Upper lobe of right lung (tissue), 1 donor: ENCODE measurements at regions not wholly inside any gene's neighbourhood (a gene's known extent, or its start where the extent isn't known, plus 50 kb on each side); places are given as distances from the start of the nearest gene placed in this dataset.

ENCODE experiments used
- ATAC-seq: fragments of 200-7000 bp; cut with Tn5 transposase; one replicate; pipeline ENCODE4 v1.9.1; 2020; ENCODE audit warnings: mild to moderate bottlenecking, moderate library complexity
- DNase-seq: peaks from one replicate; pipeline ENCODE4 v3.0.0-alpha.2; 2020
- H3K27ac ChIP-seq: fragments of 200-600 bp; one replicate; pipeline ENCODE4 v1.8.0; 2022
- H3K27me3 ChIP-seq: fragments of 200-600 bp; one replicate; pipeline ENCODE4 v1.8.0; 2022; ENCODE audit warnings: mild to moderate bottlenecking
- H3K36me3 ChIP-seq: fragments of 200-600 bp; one replicate; pipeline ENCODE4 v1.8.0; 2022
- H3K4me1 ChIP-seq: fragments of 200-600 bp; one replicate; pipeline ENCODE4 v1.8.0; 2022
- H3K4me3 ChIP-seq: fragments of 200-600 bp; one replicate; pipeline ENCODE4 v1.8.0; 2022; ENCODE audit warnings: mild to moderate bottlenecking
- H3K9me3 ChIP-seq: fragments of 200-600 bp; one replicate; pipeline ENCODE4 v1.8.0; 2022
- CTCF ChIP-seq: fragments of 200-600 bp; IDR thresholded peaks from one replicate; pipeline ENCODE4 v1.8.0; 2022; ENCODE audit warnings: antibody characterized with exemption
- intact Hi-C: fragments of 100-400 bp; cut with DNase I; formaldehyde crosslinking; loops from one replicate; pipeline ENCODE4 v1.11.0; 2022
- donor health status: DM: no; HTN: yes; CAD: no; lungs with severe emphysema.

GRCh38 chr6:50978380-50979170 lies 159.9 kb downstream of the TFAP2B start:
- ATAC-seq, result no peak
- no peak for TF ChIP-seq CTCF

GRCh38 chr6:50979171-50979525 lies 160.5 kb downstream of the TFAP2B start:
- no peak for TF ChIP-seq CTCF
- no peaks in the 10 kb centered on the region for H3K9me3 ChIP-seq
- no peaks in the 10 kb centered on the region for H3K27me3 ChIP-seq
- H3K4me1 ChIP-seq, result no peaks in the 10 kb centered on the region
- no peak overlapping the region for H3K4me3 ChIP-seq
- no peak overlapping the region for H3K27ac ChIP-seq
- DNase-seq (no peak), ATAC-seq (no peak)
- H3K36me3 ChIP-seq, result no peaks in the 10 kb centered on the region
- intact Hi-C loops, result no loop called here

More at GRCh38 chr6:50978380-50979170, 159.9 kb downstream of the TFAP2B start:
- intact Hi-C loops, result no loop called here
- no peak for DNase-seq
- Histone ChIP-seq H3K36me3 (no peaks in the 10 kb centered on the region), H3K9me3 (no peaks in the 10 kb centered on the region), H3K27me3 (no peaks in the 10 kb centered on the region), H3K27ac (no peak overlapping the region), H3K4me1 (no peaks in the 10 kb centered on the region), H3K4me3 (no peak overlapping the region)

- no peaks in the 10 kb centered on the region for H3K4me1 ChIP-seq
- no peaks in the 10 kb centered on the region for H3K36me3 ChIP-seq
- intact Hi-C loops, result no loop called here
- H3K27ac ChIP-seq, result no peak overlapping the region
- TF ChIP-seq CTCF, result no peak
- H3K4me3 ChIP-seq, result no peak overlapping the region
- DNase-seq (no peak), ATAC-seq (no peak)
- H3K9me3 ChIP-seq, result no peaks in the 10 kb centered on the region
- no peaks in the 10 kb centered on the region for H3K27me3 ChIP-seq
Observed at GRCh38 chr6:50984135-50984534, 165.5 kb downstream of the TFAP2B start.

GRCh38 chr6:50986319-50986718 lies 167.6 kb downstream of the TFAP2B start:
- no peak for ATAC-seq
- Histone ChIP-seq H3K36me3 (no peaks in the 10 kb centered on the region), H3K4me1 (no peaks in the 10 kb centered on the region), H3K4me3 (no peak overlapping the region), H3K27ac (no peak overlapping the region), H3K9me3 (no peaks in the 10 kb centered on the region), H3K27me3 (no peaks in the 10 kb centered on the region)
- no peak for DNase-seq
- no peak for TF ChIP-seq CTCF
- intact Hi-C loops, result no loop called here

- intact Hi-C loops, result no loop called here
- no peaks in the 10 kb centered on the region for H3K4me1 ChIP-seq
- no peaks in the 10 kb centered on the region for H3K36me3 ChIP-seq
- DNase-seq, result no peak
- H3K27ac ChIP-seq, result no peak overlapping the region
- H3K9me3 ChIP-seq, result no peaks in the 10 kb centered on the region
- H3K27me3 ChIP-seq, result no peaks in the 10 kb centered on the region
- no peak for ATAC-seq
- TF ChIP-seq CTCF, result no peak
- H3K4me3 ChIP-seq, result no peak overlapping the region
Observed at GRCh38 chr6:50989123-50989522, 170.5 kb downstream of the TFAP2B start.
